AG04450 (cell line): ENCODE measurements at regions not wholly inside any gene's neighbourhood (a gene's known extent, or its start where the extent isn't known, plus 50 kb on each side); places are given as distances from the start of the nearest gene placed in this dataset.

Source experiments
- CTCF ChIA-PET: fragments of 300-600, 350-600 bp; formaldehyde crosslinking; extraction: SDS; loops from one replicate; lab custom pipeline; 2022; ENCODE audit warnings: antibody characterized with exemption, inconsistent platforms; lab: Charles Lee
- POLR2A ChIA-PET: fragments of 350-600 bp; formaldehyde crosslinking; extraction: SDS; loops from one replicate; lab custom pipeline; 2021; ENCODE audit warnings: antibody characterized with exemption, inconsistent platforms; lab: Yijun Ruan, JAX
- DNase-seq: peaks from one replicate; pipeline ENCODE4 v3.0.0-alpha.2; 2011; ENCODE audit warnings: low read depth, low spot score
- H3K27ac ChIP-seq: one replicate; pipeline ENCODE4 v1.5.1; 2012; ENCODE audit warnings: low read depth, low read length, control low read depth
- H3K27me3 ChIP-seq: one replicate; pipeline ENCODE4 v1.6.0; 2012; ENCODE audit warnings: low read length; ENCODE audit not compliant: control insufficient read depth, insufficient read depth
- H3K4me3 ChIP-seq: 2 replicates; pipeline ENCODE4 v1.5.1; 2011; ENCODE audit warnings: mild to moderate bottlenecking, low read depth, low read length, control low read depth
- H3K9me3 ChIP-seq: 2 replicates; pipeline ENCODE4 v1.5.1; 2012; ENCODE audit warnings: low read length; ENCODE audit not compliant: control insufficient read depth, insufficient read depth
- CTCF ChIP-seq: IDR thresholded peaks from 2 replicates; pipeline ENCODE4 v1.5.1; 2011; ENCODE audit warnings: low read depth, low read length, control low read depth, inconsistent platforms

- CTCF ChIA-PET, result interaction anchor here (0.7 to 3.1 kb wide), 9 partner anchors 19 to 117 kb away, joined by 3 to 15 read pairs (median 4); no protein-coding TSS in a partner anchor
- peaks cover 11% of the 10 kb centered on the region for H3K9me3 ChIP-seq
- no peak for DNase-seq
- POLR2A ChIA-PET, result interaction anchor here (3.2 kb wide), 1 partner anchor 18 kb away, joined by 17 read pairs; no protein-coding TSS in a partner anchor
- no peak for TF ChIP-seq CTCF
- no peak overlapping the region for H3K4me3 ChIP-seq
- peak overlapping the region; percentile 94 for H3K27ac ChIP-seq
- no peaks in the 10 kb centered on the region for H3K27me3 ChIP-seq
Measured at GRCh38 chr6:166007349-166008263, 160.0 kb downstream of the TBXT start.

- Histone ChIP-seq H3K27me3 (no peaks in the 10 kb centered on the region), H3K27ac (peak overlapping the region; percentile 94), H3K4me3 (peak overlapping the region; percentile 53), H3K9me3 (peaks cover 11% of the 10 kb centered on the region)
- DNase-seq, result no peak
- ChIA-PET CTCF (interaction anchor here (0.7 to 3.1 kb wide), 7 partner anchors 20 to 122 kb away, joined by 3 to 15 read pairs (median 4); no protein-coding TSS in a partner anchor), POLR2A (interaction anchor here (1.5 to 3.2 kb wide), 3 partner anchors 18 to 39 kb away, joined by 6 to 17 read pairs (median 13); no protein-coding TSS in a partner anchor)
- no peak for TF ChIP-seq CTCF
Measured at GRCh38 chr6:166006900-166007301, 160.8 kb downstream of the TBXT start.

GRCh38 chr6:166005944-166006899 is 161.4 kb downstream of the TBXT start:
- CTCF ChIA-PET, result interaction anchor here (0.7 to 3.1 kb wide), 7 partner anchors 19 to 121 kb away, joined by 3 to 15 read pairs (median 4); no protein-coding TSS in a partner anchor
- no peak for DNase-seq

GRCh38 chr6:166005401-166005943 is 162.2 kb downstream of the TBXT start:
- peak overlapping the region; percentile 35 for H3K4me3 ChIP-seq
- DNase-seq, result no peak
- peak overlapping the region; percentile 87 for H3K27ac ChIP-seq
- H3K27me3 ChIP-seq, result no peaks in the 10 kb centered on the region
- no peak for TF ChIP-seq CTCF
- H3K9me3 ChIP-seq, result peaks cover 11% of the 10 kb centered on the region
- POLR2A ChIA-PET, result interaction anchor here (1.5 to 1.7 kb wide), 2 partner anchors 28 to 40 kb away, joined by 6 to 13 read pairs; no protein-coding TSS in a partner anchor
- CTCF ChIA-PET, result interaction anchor here (1.3 to 3.1 kb wide), 3 partner anchors 18 to 115 kb away, joined by 3 to 15 read pairs (median 6); no protein-coding TSS in a partner anchor

More at GRCh38 chr6:166005944-166006899, 161.4 kb downstream of the TBXT start:
- peaks cover 11% of the 10 kb centered on the region for H3K9me3 ChIP-seq
- peak overlapping the region; percentile 94 for H3K27ac ChIP-seq
- no peak for TF ChIP-seq CTCF
- H3K4me3 ChIP-seq, result peak overlapping the region; percentile 53
- H3K27me3 ChIP-seq, result no peaks in the 10 kb centered on the region
- POLR2A ChIA-PET, result interaction anchor here (1.5 to 3.2 kb wide), 3 partner anchors 19 to 40 kb away, joined by 6 to 17 read pairs (median 13); no protein-coding TSS in a partner anchor
